Activated CD4-positive, alpha-beta T cell treated with anti-CD3 and anti-CD28 coated beads, Interleukin-2, amount 10 ng/mL, durations not matched to agents 24 days and 14 days (primary cell): ENCODE measurements at regions not wholly inside any gene's neighbourhood (a gene's known extent, or its start where the extent isn't known, plus 50 kb on each side); places are given as distances from the start of the nearest gene placed in this dataset.
A peak's percentile ranks its signal among the peaks of the same experiment; 100 is the strongest.
"Not testable (repeated sequence)": the region's sequence is repeated elsewhere in the genome, so short reads cannot be mapped to it uniquely, and the experiment has no call there.

Source experiments
- DNase-seq: peaks from one replicate; pipeline ENCODE4 v3.0.0; 2022
- H3K27ac Mint-ChIP-seq: one replicate; pipeline ENCODE4 v1.8.0; 2022; ENCODE audit warnings: mild to moderate bottlenecking, mixed read lengths
- H3K27me3 Mint-ChIP-seq: one replicate; pipeline ENCODE4 v1.8.0; 2022; ENCODE audit warnings: mixed read lengths
- H3K36me3 Mint-ChIP-seq: one replicate; pipeline ENCODE4 v1.8.0; 2022; ENCODE audit warnings: low read depth, mild to moderate bottlenecking, mixed read lengths
- H3K4me1 Mint-ChIP-seq: one replicate; pipeline ENCODE4 v1.8.0; 2021; ENCODE audit warnings: mixed read lengths
- H3K4me3 Mint-ChIP-seq: one replicate; pipeline ENCODE4 v1.8.0; 2022; ENCODE audit warnings: mild to moderate bottlenecking, moderate library complexity, mixed read lengths
- H3K9me3 Mint-ChIP-seq: one replicate; pipeline ENCODE4 v1.8.0; 2021; ENCODE audit warnings: mixed read lengths
- intact Hi-C: fragments of 100-400 bp; cut with micrococcal nuclease; formaldehyde crosslinking; loops from one replicate; pipeline ENCODE4 v1.15.1; 2023

GRCh38 chr5:96483878-96484277, 50.8 kb upstream of the PCSK1 start:
- Mint-ChIP-seq H3K27me3 (peaks cover 4% of the 10 kb centered on the region), H3K27ac (no peak overlapping the region), H3K4me1 (no peaks in the 10 kb centered on the region), H3K36me3 (no peaks in the 10 kb centered on the region), H3K4me3 (no peak overlapping the region), H3K9me3 (no peaks in the 10 kb centered on the region)
- intact Hi-C loops = no loop called here
- DNase-seq = peak; percentile 62

GRCh38 chr5:96487859-96488258, 54.8 kb upstream of the PCSK1 start:
- no peak overlapping the region for H3K27ac Mint-ChIP-seq
- intact Hi-C loops = no loop called here
- H3K4me3 Mint-ChIP-seq = no peak overlapping the region
- H3K36me3 Mint-ChIP-seq = no peaks in the 10 kb centered on the region
- H3K27me3 Mint-ChIP-seq = peaks cover 11% of the 10 kb centered on the region
- H3K9me3 Mint-ChIP-seq = peaks cover 3% of the 10 kb centered on the region
- no peaks in the 10 kb centered on the region for H3K4me1 Mint-ChIP-seq
- no peak for DNase-seq

- peaks cover 11% of the 10 kb centered on the region for H3K27me3 Mint-ChIP-seq
- H3K9me3 Mint-ChIP-seq = peaks cover 3% of the 10 kb centered on the region
- no peak for DNase-seq
- H3K27ac Mint-ChIP-seq = no peak overlapping the region
- no peaks in the 10 kb centered on the region for H3K4me1 Mint-ChIP-seq
- intact Hi-C loops = no loop called here
- no peak overlapping the region for H3K4me3 Mint-ChIP-seq
- no peaks in the 10 kb centered on the region for H3K36me3 Mint-ChIP-seq
Measured at GRCh38 chr5:96489532-96489931, 56.5 kb upstream of the PCSK1 start.

GRCh38 chr5:96492459-96493047, 59.5 kb upstream of the PCSK1 start:
- intact Hi-C loops = no loop called here
- Mint-ChIP-seq H3K27ac (no peak overlapping the region), H3K4me1 (no peaks in the 10 kb centered on the region), H3K36me3 (no peaks in the 10 kb centered on the region), H3K27me3 (peaks cover 11% of the 10 kb centered on the region), H3K9me3 (peaks cover 3% of the 10 kb centered on the region), H3K4me3 (no peak overlapping the region)
- DNase-seq = no peak

GRCh38 chr5:96493219-96493790, 60.3 kb upstream of the PCSK1 start:
- peaks cover 3% of the 10 kb centered on the region for H3K9me3 Mint-ChIP-seq
- H3K27ac Mint-ChIP-seq = no peak overlapping the region
- intact Hi-C loops = no loop called here
- DNase-seq = no peak
- H3K4me1 Mint-ChIP-seq = no peaks in the 10 kb centered on the region
- H3K4me3 Mint-ChIP-seq = no peak overlapping the region
- H3K36me3 Mint-ChIP-seq = no peaks in the 10 kb centered on the region
- peaks cover 10% of the 10 kb centered on the region for H3K27me3 Mint-ChIP-seq

- DNase-seq, H3K4me1 Mint-ChIP-seq, H3K27ac Mint-ChIP-seq, H3K27me3 Mint-ChIP-seq, H3K36me3 Mint-ChIP-seq, H3K9me3 Mint-ChIP-seq, intact Hi-C loops, H3K4me3 Mint-ChIP-seq: not testable (repeated sequence)
Measured at GRCh38 chr5:96495412-96495811, 62.4 kb upstream of the PCSK1 start.

- H3K4me1 Mint-ChIP-seq, H3K4me3 Mint-ChIP-seq, H3K27me3 Mint-ChIP-seq, DNase-seq, intact Hi-C loops, H3K9me3 Mint-ChIP-seq, H3K36me3 Mint-ChIP-seq, H3K27ac Mint-ChIP-seq: not testable (repeated sequence)
Measured at GRCh38 chr5:96497027-96497426, 64.0 kb upstream of the PCSK1 start.

- Mint-ChIP-seq H3K27ac (no peak overlapping the region), H3K27me3 (peaks cover 13% of the 10 kb centered on the region), H3K4me3 (no peak overlapping the region), H3K4me1 (no peaks in the 10 kb centered on the region), H3K36me3 (no peaks in the 10 kb centered on the region), H3K9me3 (no peaks in the 10 kb centered on the region)
- no peak for DNase-seq
- intact Hi-C loops = no loop called here
Measured at GRCh38 chr5:96499753-96500345, 66.8 kb upstream of the PCSK1 start.

- H3K4me3 Mint-ChIP-seq = no peak overlapping the region
- no peaks in the 10 kb centered on the region for H3K36me3 Mint-ChIP-seq
- no peak for DNase-seq
- H3K4me1 Mint-ChIP-seq = no peaks in the 10 kb centered on the region
- H3K27ac Mint-ChIP-seq = no peak overlapping the region
- peaks cover 11% of the 10 kb centered on the region for H3K27me3 Mint-ChIP-seq
- no peaks in the 10 kb centered on the region for H3K9me3 Mint-ChIP-seq
- intact Hi-C loops = no loop called here
Measured at GRCh38 chr5:96501991-96502646, 69.1 kb upstream of the PCSK1 start.

- H3K9me3 Mint-ChIP-seq = no peaks in the 10 kb centered on the region
- H3K27ac Mint-ChIP-seq = no peak overlapping the region
- intact Hi-C loops = no loop called here
- H3K4me3 Mint-ChIP-seq = no peak overlapping the region
- peaks cover 11% of the 10 kb centered on the region for H3K27me3 Mint-ChIP-seq
- H3K36me3 Mint-ChIP-seq = no peaks in the 10 kb centered on the region
- no peak for DNase-seq
- no peaks in the 10 kb centered on the region for H3K4me1 Mint-ChIP-seq
Measured at GRCh38 chr5:96503501-96504236, 70.6 kb upstream of the PCSK1 start.

GRCh38 chr5:96506376-96506775, 73.3 kb upstream of the PCSK1 start:
- Mint-ChIP-seq H3K9me3 (no peaks in the 10 kb centered on the region), H3K27ac (no peak overlapping the region), H3K36me3 (no peaks in the 10 kb centered on the region), H3K27me3 (peaks cover 11% of the 10 kb centered on the region), H3K4me1 (no peaks in the 10 kb centered on the region), H3K4me3 (no peak overlapping the region)
- DNase-seq = no peak
- intact Hi-C loops = no loop called here

GRCh38 chr5:96506866-96507527, 73.9 kb upstream of the PCSK1 start:
- H3K9me3 Mint-ChIP-seq = no peaks in the 10 kb centered on the region
- DNase-seq = no peak
- intact Hi-C loops = no loop called here
- no peak overlapping the region for H3K4me3 Mint-ChIP-seq
- peaks cover 11% of the 10 kb centered on the region for H3K27me3 Mint-ChIP-seq
- H3K27ac Mint-ChIP-seq = no peak overlapping the region
- no peaks in the 10 kb centered on the region for H3K36me3 Mint-ChIP-seq
- H3K4me1 Mint-ChIP-seq = no peaks in the 10 kb centered on the region

- DNase-seq = no peak
- peaks cover 7% of the 10 kb centered on the region for H3K27me3 Mint-ChIP-seq
- H3K4me1 Mint-ChIP-seq = no peaks in the 10 kb centered on the region
- intact Hi-C loops = no loop called here
- H3K9me3 Mint-ChIP-seq = no peaks in the 10 kb centered on the region
- no peaks in the 10 kb centered on the region for H3K36me3 Mint-ChIP-seq
- no peak overlapping the region for H3K27ac Mint-ChIP-seq
- no peak overlapping the region for H3K4me3 Mint-ChIP-seq
Measured at GRCh38 chr5:96509316-96509715, 76.3 kb upstream of the PCSK1 start.
